GM23248 (cell line): ENCODE measurements at regions not wholly inside any gene's neighbourhood (a gene's known extent, or its start where the extent isn't known, plus 50 kb on each side); places are given as distances from the start of the nearest gene placed in this dataset.

ENCODE experiments used
- DNase-seq: peaks from one replicate; pipeline ENCODE4 v3.0.0-alpha.2; 2015
- H2AFZ ChIP-seq: fragments of 200-600 bp; sonication (generic); 2 replicates; pipeline ENCODE4 v1.6.1; 2016; ENCODE audit warnings: antibody characterized with exemption
- H3F3A ChIP-seq: fragments of 200-600 bp; sonication (generic); 2 replicates; pipeline ENCODE4 v1.6.1; 2016; ENCODE audit warnings: mild to moderate bottlenecking, antibody characterized with exemption, mixed run types; ENCODE audit not compliant: insufficient read depth
- H3K27ac ChIP-seq: fragments of 200-600 bp; sonication (generic); 2 replicates; pipeline ENCODE4 v1.5.1; 2016; ENCODE audit warnings: mild to moderate bottlenecking
- H3K27me3 ChIP-seq: fragments of 200-600 bp; sonication (generic); replicated peaks from 2 replicates; pipeline ENCODE4 v1.6.1; 2016; ENCODE audit warnings: mild to moderate bottlenecking; ENCODE audit not compliant: insufficient read depth
- H3K36me3 ChIP-seq: fragments of 200-600 bp; sonication (generic); 2 replicates; pipeline ENCODE4 v1.6.1; 2016; ENCODE audit warnings: low read depth, mild to moderate bottlenecking
- H3K4me1 ChIP-seq: fragments of 200-600 bp; sonication (generic); 2 replicates; pipeline ENCODE4 v1.6.1; 2016; ENCODE audit warnings: mild to moderate bottlenecking; ENCODE audit not compliant: insufficient read depth
- H3K4me2 ChIP-seq: fragments of 200-600 bp; sonication (generic); one replicate; pipeline ENCODE4 v1.6.1; 2016; ENCODE audit warnings: mild to moderate bottlenecking; ENCODE audit not compliant: unreplicated experiment
- H3K4me3 ChIP-seq: fragments of 200-600 bp; sonication (generic); 2 replicates; pipeline ENCODE4 v1.5.1; 2016; ENCODE audit warnings: mild to moderate bottlenecking
- H3K79me2 ChIP-seq: fragments of 200-600 bp; sonication (generic); 2 replicates; pipeline ENCODE4 v1.6.1; 2016; ENCODE audit warnings: mild to moderate bottlenecking; ENCODE audit not compliant: insufficient read depth
- H3K9ac ChIP-seq: fragments of 200-600 bp; sonication (generic); 2 replicates; pipeline ENCODE4 v1.6.1; 2016; ENCODE audit warnings: mild to moderate bottlenecking
- H3K9me2 ChIP-seq: fragments of 200-600 bp; sonication (generic); 2 replicates; pipeline ENCODE4 v1.6.1; 2016; ENCODE audit warnings: mixed run types, mild to moderate bottlenecking, moderate library complexity; ENCODE audit not compliant: insufficient read depth
- H3K9me3 ChIP-seq: fragments of 200-600 bp; sonication (generic); one replicate; pipeline ENCODE4 v1.6.1; 2017; ENCODE audit warnings: low read depth
- H4K20me1 ChIP-seq: fragments of 200-600 bp; sonication (generic); 2 replicates; pipeline ENCODE4 v1.6.0; 2016; ENCODE audit not compliant: insufficient read depth
- EZH2 ChIP-seq: fragments of 200-600 bp; sonication (generic); IDR thresholded peaks from 2 replicates; pipeline ENCODE4 v1.6.1; 2018; ENCODE audit warnings: antibody characterized with exemption, mild to moderate bottlenecking; ENCODE audit not compliant: insufficient read depth, poor library complexity, severe bottlenecking
- EZH2phosphoT487 ChIP-seq: fragments of 200-600 bp; sonication (generic); IDR thresholded peaks from 2 replicates; pipeline ENCODE4 v1.6.1; 2018; ENCODE audit warnings: antibody characterized with exemption, moderate library complexity, mild to moderate bottlenecking, low read depth; ENCODE audit not compliant: insufficient read depth
- WGBS, 2 experiments: methylation state at CpG; one replicate each; pipeline ENCODE4 v1.1.6; 2015 to 2017; ENCODE audit warnings: low lambda C conversion rate in 2 of 2, low coverage in 1 of 2; ENCODE audit errors: missing lambda C conversion rate in 2 of 2; 5-methylcytosine and 5-hydroxymethylcytosine counted together
- in situ Hi-C: fragments of 300-500 bp; cut with MboI; formaldehyde crosslinking; loops from 2 replicates; pipeline ENCODE4 v1.15.0; 2020

DNA sequence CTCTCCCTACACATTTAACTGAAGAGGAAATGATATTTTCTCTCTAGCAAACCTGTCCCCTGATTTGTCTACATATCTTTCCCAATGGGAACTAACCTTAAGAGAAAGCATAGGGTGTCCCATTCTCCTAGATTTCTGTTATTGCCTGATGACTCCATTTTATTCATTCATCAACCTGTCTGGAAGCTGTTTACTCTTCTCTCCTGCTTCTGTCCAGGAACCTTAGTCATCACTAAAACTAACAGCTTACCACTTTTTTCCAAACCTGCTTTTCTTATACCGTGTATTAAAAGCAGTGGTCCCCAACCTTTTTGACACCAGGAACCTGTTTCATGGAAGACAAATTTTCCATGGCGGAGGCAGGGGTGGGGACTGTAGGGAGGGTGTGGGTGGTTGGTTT is 473.3 kb upstream of the PCDH15 start:
- in situ Hi-C loops, result no loop called here
- Histone ChIP-seq H3K9me3 (no peaks in the 10 kb centered on the region), H3F3A (no peaks in the 10 kb centered on the region), H3K36me3 (no peaks in the 10 kb centered on the region), H2AFZ (no peak overlapping the region), H4K20me1 (no peaks in the 10 kb centered on the region), H3K4me1 (no peaks in the 10 kb centered on the region), H3K27ac (no peak overlapping the region), H3K27me3 (no peaks in the 10 kb centered on the region), H3K79me2 (no peaks in the 10 kb centered on the region), H3K9me2 (no peaks in the 10 kb centered on the region), H3K4me2 (no peak overlapping the region), H3K4me3 (no peak overlapping the region), H3K9ac (no peak overlapping the region)
- 55 to 66% methylated on average over 2 of the region's 2 CpGs for WGBS, 2 experiments
- no peak for DNase-seq
- TF ChIP-seq EZH2 (no peak), EZH2phosphoT487 (no peak)

DNA sequence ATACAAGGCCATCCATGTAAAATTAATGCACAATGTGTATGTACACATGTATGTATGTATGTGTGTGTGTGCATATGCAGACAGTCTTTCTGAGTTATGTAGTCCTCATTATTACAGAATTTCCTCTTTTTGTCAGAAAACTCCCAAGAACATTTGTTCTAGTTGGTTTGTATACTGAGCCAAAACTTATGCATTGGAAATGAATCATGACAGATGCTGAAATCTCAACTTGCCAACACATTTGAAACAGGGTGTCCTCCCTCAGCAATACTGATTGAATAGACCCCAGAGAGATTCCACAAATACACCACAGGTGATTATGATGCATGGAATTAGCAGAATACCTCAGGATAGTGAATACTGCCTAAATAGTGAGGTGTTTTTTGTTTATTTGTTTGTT is 472.9 kb upstream of the PCDH15 start:
- in situ Hi-C loops, result no loop called here
- TF ChIP-seq EZH2phosphoT487 (no peak), EZH2 (no peak)

DNA sequence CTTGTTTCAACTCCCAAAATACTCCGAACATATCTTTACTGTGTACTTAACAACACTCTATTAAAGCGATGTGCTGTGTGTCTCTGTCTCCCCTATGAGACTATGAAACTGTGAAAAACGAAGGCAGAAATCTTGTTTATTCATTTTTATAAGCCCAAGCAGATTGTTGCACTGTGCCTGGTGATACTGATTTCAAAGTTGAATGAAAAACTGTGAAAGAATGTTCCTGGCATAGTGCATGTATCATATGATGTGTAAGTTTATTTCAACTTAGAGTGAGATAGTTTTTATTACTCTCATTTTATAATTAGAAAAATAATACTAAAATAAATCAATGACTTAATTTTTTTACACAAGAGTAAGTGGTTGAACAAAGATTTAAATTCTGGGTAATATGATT is 471.9 kb upstream of the PCDH15 start:
- Histone ChIP-seq H3K4me3 (no peak overlapping the region), H3K27me3 (no peaks in the 10 kb centered on the region), H3K4me1 (no peaks in the 10 kb centered on the region), H3K9ac (no peak overlapping the region), H4K20me1 (no peaks in the 10 kb centered on the region), H3K27ac (no peak overlapping the region), H3K36me3 (no peaks in the 10 kb centered on the region), H3K9me3 (no peaks in the 10 kb centered on the region), H3F3A (no peaks in the 10 kb centered on the region), H3K79me2 (no peaks in the 10 kb centered on the region), H2AFZ (no peak overlapping the region), H3K4me2 (no peak overlapping the region), H3K9me2 (no peaks in the 10 kb centered on the region)
- WGBS, 2 experiments, result 3 to 7% methylated on average over 3 of the region's 3 CpGs
- no peak for DNase-seq
- in situ Hi-C loops, result no loop called here
- TF ChIP-seq EZH2 (no peak), EZH2phosphoT487 (no peak)

More for the DNA sequence above, 472.9 kb upstream of the PCDH15 start:
- Histone ChIP-seq H3K4me2 (no peak overlapping the region), H4K20me1 (no peaks in the 10 kb centered on the region), H3K9ac (no peak overlapping the region), H3K9me3 (no peaks in the 10 kb centered on the region), H3K27ac (no peak overlapping the region), H3F3A (no peaks in the 10 kb centered on the region), H3K27me3 (no peaks in the 10 kb centered on the region), H3K4me3 (no peak overlapping the region), H3K36me3 (no peaks in the 10 kb centered on the region), H3K9me2 (no peaks in the 10 kb centered on the region), H3K4me1 (no peaks in the 10 kb centered on the region), H2AFZ (no peak overlapping the region), H3K79me2 (no peaks in the 10 kb centered on the region)
- DNase-seq, result no peak

DNA sequence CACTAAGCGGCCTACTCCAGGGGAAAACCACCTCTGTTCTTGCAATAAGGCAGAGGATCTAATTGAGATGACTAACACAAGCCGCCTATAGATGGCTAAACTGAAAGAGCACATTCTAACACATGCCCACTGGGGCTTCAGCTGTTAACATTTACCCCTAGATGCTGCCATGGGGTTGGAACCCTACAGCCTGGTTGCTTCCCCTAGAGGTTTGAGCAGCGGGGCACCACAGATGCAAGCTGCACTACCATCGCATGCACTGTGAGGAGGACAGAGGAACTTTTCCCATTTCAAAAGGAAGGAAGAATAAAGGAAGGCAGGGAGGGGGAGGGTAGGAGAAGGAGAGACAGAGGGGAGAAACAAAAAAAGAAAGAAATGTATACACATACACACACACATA is 465.8 kb upstream of the PCDH15 start:
- no peak overlapping the region for H2AFZ ChIP-seq
- H3K4me2 ChIP-seq, result no peak overlapping the region
- no peaks in the 10 kb centered on the region for H3K9me3 ChIP-seq
- 72 to 75% methylated on average over 4 of the region's 4 CpGs for WGBS, 2 experiments
- no peak for TF ChIP-seq EZH2phosphoT487
- TF ChIP-seq EZH2, result no peak
- in situ Hi-C loops, result no loop called here
- no peak overlapping the region for H3K9ac ChIP-seq
- no peak for DNase-seq
- no peaks in the 10 kb centered on the region for H3K9me2 ChIP-seq
- no peaks in the 10 kb centered on the region for H3K4me1 ChIP-seq
- H4K20me1 ChIP-seq, result no peaks in the 10 kb centered on the region
- no peak overlapping the region for H3K27ac ChIP-seq
- H3K4me3 ChIP-seq, result no peak overlapping the region
- H3K27me3 ChIP-seq, result no peaks in the 10 kb centered on the region
- H3K79me2 ChIP-seq, result no peaks in the 10 kb centered on the region
- no peaks in the 10 kb centered on the region for H3F3A ChIP-seq
- H3K36me3 ChIP-seq, result no peaks in the 10 kb centered on the region

DNA sequence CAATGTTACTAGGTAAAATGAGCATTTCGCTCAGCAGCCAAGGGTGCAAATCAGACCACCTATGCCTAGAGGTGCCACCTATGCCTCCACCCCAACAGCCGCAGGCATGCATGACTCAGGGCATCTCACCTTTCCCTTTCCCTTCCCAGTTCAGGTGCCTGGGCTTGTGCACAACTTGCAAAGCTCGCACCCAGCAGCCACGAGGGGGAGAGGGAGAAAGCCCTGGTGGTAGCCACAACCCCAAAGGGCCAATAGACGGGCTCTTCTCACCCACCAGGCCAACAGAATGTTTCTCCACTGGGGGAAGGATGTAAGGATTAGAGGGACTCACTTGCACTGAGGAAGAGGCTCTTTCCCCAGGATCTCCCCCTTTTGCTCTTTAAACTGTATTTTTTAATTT is 462.3 kb upstream of the PCDH15 start:
- DNase-seq, result no peak
- Histone ChIP-seq H3K4me1 (no peaks in the 10 kb centered on the region), H3K27me3 (0 out of 2 replicates have a peak, but pooled peaks cover 3% of the 10 kb centered on the region), H3K27ac (no peak overlapping the region), H3K79me2 (no peaks in the 10 kb centered on the region), H2AFZ (no peak overlapping the region), H3K4me2 (no peak overlapping the region), H3K9me2 (no peaks in the 10 kb centered on the region), H3K9me3 (no peaks in the 10 kb centered on the region), H3K36me3 (no peaks in the 10 kb centered on the region), H3K9ac (no peak overlapping the region), H3K4me3 (no peak overlapping the region), H4K20me1 (no peaks in the 10 kb centered on the region), H3F3A (no peaks in the 10 kb centered on the region)
- WGBS, 2 experiments, result 79 to 86% methylated on average over 5 of the region's 5 CpGs
- TF ChIP-seq EZH2, result no peak
- no peak for TF ChIP-seq EZH2phosphoT487
- in situ Hi-C loops, result no loop called here
